Medulla oblongata (tissue), 1 donor: ENCODE measurements at regions not wholly inside any gene's neighbourhood (a gene's known extent, or its start where the extent isn't known, plus 50 kb on each side); places are given as distances from the start of the nearest gene placed in this dataset.
"Not testable (repeated sequence)": the region's sequence is repeated elsewhere in the genome, so short reads cannot be mapped to it uniquely, and the experiment has no call there.

Experiments used
- DNase-seq: peaks from one replicate; pipeline ENCODE4 v3.0.0-alpha.2; 2015; ENCODE audit errors: extremely low spot score

DNA sequence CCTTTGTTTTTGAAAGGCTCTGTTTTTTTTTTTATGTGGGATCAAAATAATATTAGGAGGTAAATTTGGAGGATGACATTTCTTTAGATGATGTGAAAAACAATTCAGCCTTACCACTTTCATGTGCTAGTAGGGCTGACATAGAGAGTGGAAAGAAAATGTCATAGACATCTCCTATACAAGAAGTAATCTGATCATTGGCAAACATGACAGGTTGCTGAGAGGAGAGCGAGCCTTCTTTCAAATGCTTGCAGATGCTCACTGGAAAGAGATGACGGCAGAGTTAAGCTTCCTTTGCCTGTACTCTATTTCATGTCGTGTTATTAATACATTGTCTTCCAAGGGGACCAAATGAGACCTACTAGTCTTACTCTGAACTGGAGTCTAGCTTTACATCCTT is 160.1 kb upstream of the DAP start:
- no peak for DNase-seq

- DNase-seq, result no peak
Measured at GRCh38 chr5:10920400-10920799, 159.4 kb upstream of the DAP start.

DNA sequence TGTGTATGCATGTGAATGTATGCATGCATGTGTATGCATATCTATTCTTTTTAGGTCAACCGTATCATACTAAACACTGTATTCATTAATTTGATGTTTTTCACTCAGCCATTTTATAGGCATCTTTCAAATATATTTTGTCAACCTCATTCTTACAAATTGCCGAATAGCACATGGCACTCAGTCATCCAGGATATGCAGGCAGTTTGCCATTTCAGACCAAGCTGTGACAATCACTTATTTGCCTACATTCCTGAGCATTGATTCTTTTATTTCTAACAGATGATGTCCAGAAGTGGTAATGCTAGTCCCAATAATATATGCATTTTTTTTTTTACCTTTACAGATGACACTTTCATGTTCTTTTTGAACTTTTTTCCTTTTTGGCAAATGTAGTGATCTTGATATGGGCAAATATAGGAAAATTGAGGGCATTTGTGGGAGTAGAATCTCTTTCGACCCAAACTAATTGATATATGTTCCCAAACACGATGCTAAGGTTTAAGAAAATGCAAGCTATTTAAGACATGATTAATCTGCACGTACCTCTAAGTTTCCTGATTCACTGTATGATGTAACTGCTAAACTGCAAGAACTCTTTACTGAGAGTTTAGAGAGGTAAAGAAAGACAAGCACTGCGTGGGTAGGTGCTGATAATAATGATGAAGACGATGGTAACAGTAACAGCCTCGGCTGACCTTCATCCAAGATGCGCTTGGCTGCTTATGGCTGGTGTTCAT is 153.9 kb upstream of the DAP start:
- no peak for DNase-seq

DNA sequence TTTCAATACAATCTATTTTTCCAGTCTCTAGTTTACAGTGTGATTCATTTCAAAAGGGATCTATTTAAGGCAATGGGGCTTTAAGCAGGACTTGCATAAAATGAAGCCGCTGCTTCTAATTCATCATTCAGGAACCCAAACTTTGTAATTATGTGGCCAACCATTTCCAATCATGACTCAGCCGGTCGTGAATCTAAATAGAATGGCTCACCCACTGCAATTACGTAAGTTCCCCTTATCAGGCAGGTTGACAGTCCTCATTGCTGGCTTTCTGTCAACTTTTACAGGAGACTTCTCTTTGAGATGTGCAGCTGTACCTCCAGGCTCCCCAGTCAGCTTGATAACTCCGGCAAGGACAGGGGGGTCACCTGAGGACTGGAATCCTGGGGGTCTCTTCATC is 152.8 kb upstream of the DAP start:
- no peak for DNase-seq

GRCh38 chr5:10913181-10913810 is 152.3 kb upstream of the DAP start:
- no peak for DNase-seq

DNA sequence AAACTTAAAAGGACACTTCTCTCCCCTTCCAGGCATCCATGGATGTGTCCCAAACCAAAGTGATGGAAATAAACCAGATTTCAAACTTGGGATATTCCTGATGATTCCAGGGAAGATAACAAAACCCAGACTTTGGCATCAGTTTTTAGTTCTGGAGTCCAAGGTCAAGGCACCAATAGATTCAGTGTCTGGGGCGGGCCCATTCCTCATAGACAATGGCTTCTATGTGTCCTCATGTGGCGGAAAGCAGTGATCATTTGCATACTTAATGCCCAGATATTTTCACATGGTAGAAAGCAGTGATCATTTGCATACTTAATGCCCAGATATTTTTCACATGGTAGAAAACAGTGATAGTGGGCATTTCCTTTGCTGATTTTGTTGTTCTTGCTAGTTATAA is 151.4 kb upstream of the DAP start:
- peak; percentile 30 for DNase-seq

DNA sequence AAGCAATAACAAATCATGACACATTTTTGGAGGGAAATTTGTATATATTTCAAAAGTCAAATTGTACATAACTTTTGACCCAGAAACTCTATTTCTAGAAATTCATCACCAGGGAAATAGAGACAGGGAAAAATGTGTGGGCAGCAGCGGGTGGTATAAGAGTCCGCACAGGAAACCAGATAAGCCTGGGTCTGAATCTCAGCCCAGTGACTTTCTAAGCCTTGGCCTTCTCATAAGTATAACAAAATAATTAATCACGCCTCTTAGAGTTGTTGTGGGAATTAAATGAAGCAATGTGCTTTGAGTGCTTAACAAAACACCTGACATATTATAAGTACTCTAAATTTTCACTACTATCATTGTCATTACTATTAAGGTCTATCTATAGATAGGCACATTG is 149.2 kb upstream of the DAP start:
- no peak for DNase-seq

- DNase-seq, result no peak
Measured at GRCh38 chr5:10904862-10905432, 143.9 kb upstream of the DAP start.

- DNase-seq, result no peak
Measured at GRCh38 chr5:10903786-10904560, 142.9 kb upstream of the DAP start.

DNA sequence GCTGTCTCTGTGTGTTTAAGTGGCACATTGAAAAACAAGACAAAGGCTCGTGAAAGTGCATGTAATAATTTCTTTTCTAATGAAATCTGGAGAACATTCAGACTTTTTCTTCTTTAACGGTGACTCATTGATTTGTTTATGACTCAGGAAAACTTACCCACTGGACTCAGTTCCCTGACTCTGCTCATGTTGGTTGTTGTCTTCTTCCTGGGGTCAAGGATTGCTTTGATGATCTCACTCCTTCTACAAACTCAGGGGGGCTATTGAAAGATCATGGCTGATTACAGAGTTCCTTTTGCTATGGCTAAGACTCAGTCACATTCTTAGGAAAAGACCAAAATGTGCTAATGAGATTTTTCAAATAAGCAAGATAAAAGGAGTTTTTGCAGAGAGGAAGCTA is 141.1 kb upstream of the DAP start:
- no peak for DNase-seq

DNA sequence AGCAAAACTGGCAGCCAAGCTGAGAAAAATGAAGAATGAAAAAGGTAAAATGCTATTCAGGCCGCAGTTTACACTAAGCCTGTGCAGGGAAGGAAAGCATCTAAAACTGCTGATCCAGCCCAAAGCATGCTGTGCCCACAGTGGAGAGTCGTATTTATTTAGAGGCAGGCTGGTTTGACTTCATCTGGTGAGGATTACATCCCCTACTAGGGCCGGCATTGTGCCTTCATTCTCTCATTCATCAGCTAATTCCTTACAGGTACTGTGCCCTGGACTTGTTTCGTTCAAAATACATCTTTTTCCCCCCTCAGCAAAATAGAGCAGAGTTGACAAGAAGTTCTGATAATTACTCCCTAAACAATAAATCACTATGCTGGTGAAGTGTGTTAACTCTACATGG is 137.5 kb upstream of the DAP start:
- no peak for DNase-seq

DNA sequence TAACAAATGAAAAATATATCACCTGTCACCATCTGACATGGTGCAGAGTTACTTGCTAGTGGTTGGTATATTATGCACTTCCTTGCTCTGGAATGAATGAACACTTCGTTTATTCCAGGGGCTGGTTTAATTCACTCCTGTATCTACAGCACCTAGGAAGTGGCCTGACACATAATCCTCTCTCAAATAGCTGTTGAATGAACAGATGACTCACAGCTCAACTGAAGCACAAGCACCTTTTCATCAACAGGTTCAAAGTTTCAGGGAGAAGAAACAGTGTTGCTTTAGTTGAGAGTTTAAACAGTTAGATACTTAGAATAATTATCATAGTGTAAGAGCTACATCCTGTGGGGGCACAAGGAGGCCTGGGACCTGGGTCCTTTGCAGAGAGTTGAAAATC is 135.0 kb upstream of the DAP start:
- DNase-seq, result no peak

- no peak for DNase-seq
Measured at GRCh38 chr5:10894445-10895054, 133.5 kb upstream of the DAP start.

DNA sequence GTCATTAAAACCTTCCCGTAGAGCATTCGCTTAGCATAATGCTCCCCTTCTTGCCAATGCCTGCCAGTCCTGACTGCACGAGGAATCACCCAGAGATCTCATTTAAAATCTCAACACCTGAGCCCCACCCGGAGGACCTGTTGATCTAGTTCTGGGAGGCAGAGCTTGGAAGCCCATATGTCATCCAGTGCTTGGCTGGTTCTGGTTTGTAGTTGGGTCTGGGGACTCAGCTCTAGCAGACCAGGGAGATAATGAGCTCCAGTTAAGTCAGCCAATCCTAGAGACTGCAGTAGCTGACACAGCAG is 131.8 kb upstream of the DAP start:
- DNase-seq, result no peak

GRCh38 chr5:10892147-10892910 is 131.3 kb upstream of the DAP start:
- no peak for DNase-seq

DNA sequence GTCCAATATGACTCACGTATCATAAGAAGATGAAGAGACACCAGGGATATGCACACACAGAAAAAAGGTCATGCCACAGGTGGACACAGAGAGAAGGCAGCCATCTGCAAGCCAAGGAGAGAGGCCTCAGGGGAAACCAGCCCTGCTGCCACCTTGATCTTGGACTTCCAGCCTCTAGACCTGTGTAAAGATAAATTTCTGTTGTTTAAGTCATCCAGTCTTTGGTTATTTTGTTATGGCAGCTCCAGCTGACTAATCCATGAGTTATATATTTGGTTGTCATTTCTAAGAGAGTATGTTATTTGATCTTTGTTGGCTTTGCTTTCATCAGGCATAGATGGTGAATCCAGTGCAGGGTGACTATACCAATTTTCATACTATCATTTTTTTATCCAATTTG is 130.2 kb upstream of the DAP start:
- DNase-seq, result no peak

DNA sequence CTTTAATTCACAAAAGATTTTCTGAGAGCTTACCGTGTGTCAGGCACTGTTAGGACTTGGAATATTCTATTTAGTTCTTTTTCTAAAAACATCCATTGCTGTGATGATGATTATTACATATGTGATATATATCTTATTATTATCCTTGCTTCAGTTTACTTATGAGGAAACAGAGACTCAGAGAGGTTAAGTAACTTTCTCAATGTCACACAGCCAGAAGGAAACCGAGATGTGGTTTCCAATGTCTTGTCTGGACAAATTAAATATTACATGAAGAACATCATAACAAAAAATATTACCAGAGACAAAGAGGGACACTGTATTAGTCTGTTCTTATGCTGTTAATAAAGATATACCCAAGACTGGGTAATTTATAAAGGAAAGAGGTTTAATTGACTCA is 125.5 kb upstream of the DAP start:
- DNase-seq, result no peak

DNA sequence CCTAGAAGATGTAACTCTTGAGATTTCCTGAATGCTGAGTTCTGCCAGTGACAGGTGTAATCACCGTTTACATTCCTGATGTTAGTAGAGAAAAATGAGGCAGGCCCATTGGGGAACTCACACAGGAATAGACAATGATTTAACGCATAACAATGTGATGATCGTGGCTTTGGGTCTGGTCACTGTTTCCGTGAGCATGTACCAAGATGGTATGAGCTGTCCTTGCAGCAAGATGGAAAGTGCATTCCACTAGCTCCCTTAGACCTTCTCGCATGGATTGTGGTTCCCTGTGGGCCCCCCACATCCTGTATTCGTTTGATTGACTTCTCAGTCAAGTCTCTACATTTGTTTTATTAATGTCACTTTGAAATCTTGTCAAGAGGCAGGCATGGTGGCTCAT is 124.0 kb upstream of the DAP start:
- DNase-seq, result no peak

DNA sequence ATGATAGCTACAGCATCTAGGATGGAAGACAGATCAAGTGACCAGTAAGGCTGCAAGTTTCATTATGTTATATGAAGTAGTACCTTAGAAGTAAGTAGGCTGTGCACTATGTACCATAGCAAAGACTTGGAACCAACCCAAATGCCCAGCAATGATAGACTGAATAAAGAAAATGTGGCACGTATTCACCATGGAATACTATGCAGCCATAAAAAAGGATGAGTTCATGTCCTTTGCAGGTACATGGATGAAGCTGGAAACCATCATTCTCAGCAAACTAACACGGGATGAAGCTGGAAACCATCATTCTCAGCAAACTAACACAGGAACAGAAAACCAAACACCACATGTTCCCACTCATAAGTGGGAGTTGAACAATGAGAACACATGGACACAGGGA is 122.9 kb upstream of the DAP start:
- DNase-seq, result not testable (repeated sequence)

- DNase-seq, result no peak
Measured at GRCh38 chr5:10880934-10881333, 119.9 kb upstream of the DAP start.

- not testable (repeated sequence) for DNase-seq
Measured at GRCh38 chr5:10876996-10877395, 116.0 kb upstream of the DAP start.
